Astrocyte (in vitro differentiated cells and primary cell): ENCODE measurements at regions not wholly inside any gene's neighbourhood (a gene's known extent, or its start where the extent isn't known, plus 50 kb on each side); places are given as distances from the start of the nearest gene placed in this dataset.

ENCODE experiments used
- EZH2 ChIP-seq: IDR thresholded peaks from 2 replicates; pipeline ENCODE4 v1.6.1; 2012; ENCODE audit warnings: mild to moderate bottlenecking, low read length, inconsistent platforms; ENCODE audit not compliant: insufficient read depth
- TF ChIP-seq, protein P1 (sequence below): IDR thresholded peaks from 2 replicates; pipeline ENCODE4 v1.5.1; 2011; ENCODE audit warnings: low read depth, mild to moderate bottlenecking, inconsistent platforms, low read length, moderate library complexity; ENCODE audit not compliant: insufficient read depth

DNA sequence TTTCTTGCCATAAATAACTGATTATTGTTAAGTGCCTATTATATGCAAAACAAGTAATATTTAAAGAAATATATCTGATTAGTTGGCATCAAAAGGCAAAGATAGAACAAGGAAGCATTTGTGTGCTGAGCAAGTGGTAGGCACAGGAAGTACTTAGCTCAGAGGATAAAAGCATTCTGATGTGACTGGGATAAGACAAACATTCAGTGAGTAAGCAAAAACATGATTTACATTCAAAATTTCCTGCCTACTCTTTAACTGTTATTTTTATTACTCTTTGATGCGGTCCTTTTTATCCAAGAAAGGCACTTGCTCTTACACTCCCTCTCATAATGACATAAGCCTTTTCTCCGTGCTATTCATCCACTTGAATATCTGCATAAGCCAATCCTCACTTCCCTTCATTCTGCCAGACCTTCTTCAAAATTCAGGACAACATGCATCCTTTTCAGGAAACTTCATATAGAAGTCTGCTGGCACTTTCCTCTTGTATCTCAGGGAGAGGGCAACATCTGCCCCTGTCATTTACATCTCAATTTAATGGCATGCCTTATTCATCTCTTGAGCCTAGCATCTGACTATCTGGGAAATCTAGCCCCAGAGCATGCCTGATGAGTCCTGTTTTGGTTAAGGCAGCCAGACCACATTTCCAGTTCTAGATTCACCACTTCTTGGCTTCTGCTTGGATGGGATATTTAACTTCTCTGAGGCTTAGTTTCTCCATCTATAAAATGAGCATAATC lies 478.2 kb upstream of the ROBO2 start:
- TF ChIP-seq EZH2: no peak
- TF ChIP-seq, protein P1, sequence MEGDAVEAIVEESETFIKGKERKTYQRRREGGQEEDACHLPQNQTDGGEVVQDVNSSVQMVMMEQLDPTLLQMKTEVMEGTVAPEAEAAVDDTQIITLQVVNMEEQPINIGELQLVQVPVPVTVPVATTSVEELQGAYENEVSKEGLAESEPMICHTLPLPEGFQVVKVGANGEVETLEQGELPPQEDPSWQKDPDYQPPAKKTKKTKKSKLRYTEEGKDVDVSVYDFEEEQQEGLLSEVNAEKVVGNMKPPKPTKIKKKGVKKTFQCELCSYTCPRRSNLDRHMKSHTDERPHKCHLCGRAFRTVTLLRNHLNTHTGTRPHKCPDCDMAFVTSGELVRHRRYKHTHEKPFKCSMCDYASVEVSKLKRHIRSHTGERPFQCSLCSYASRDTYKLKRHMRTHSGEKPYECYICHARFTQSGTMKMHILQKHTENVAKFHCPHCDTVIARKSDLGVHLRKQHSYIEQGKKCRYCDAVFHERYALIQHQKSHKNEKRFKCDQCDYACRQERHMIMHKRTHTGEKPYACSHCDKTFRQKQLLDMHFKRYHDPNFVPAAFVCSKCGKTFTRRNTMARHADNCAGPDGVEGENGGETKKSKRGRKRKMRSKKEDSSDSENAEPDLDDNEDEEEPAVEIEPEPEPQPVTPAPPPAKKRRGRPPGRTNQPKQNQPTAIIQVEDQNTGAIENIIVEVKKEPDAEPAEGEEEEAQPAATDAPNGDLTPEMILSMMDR: no peak
